ENCODE measurements at regions not wholly inside any gene's neighbourhood (a gene's known extent, or its start where the extent isn't known, plus 50 kb on each side); places are given as distances from the start of the nearest gene placed in this dataset.

DNA sequence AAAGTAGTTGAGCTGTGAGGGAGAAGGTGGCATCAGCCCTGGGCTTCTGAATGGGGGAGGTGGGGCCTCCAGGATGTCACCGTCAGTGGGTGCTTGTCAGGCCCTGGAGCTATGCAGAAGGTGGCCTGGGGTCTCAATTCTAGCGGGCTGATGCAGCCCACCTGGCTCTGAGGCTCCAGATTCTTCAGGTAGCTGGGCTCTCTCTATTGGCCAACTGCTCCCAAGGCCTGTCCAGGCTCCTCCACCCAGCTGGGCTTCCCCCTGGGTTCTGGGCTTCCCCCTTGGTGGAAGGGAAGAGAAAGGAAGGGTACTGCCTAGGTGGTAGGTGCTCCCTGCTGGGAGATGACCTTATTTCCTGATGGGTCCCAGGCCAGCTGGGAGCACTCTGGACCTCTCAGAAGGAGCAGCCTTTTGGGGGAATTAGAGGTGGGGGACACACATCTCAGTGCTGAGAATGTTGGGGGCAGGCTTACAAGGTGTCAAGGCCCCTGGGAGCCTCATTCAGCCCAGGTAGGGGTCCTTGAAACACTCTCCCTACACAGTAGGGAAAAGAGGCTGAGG, 1728.3 kb downstream of the TP53TG3F start:
- POLR2A ChIA-PET: no interaction called here
- no peak for DNase-seq (ENCODE audit: extremely low spot score)
- TF ChIP-seq L3MBTL2 (conservative IDR thresholded peaks at IDR 0.05) (no peak), NFRKB (IDR thresholded peaks at IDR 0.05) (no peak), SP1 (IDR thresholded peaks at IDR 0.05) (no peak), HDGF (IDR thresholded peaks at IDR 0.05; ENCODE audit: borderline replicate concordance) (no peak)
- CTCF ChIA-PET: no interaction called here

DNA sequence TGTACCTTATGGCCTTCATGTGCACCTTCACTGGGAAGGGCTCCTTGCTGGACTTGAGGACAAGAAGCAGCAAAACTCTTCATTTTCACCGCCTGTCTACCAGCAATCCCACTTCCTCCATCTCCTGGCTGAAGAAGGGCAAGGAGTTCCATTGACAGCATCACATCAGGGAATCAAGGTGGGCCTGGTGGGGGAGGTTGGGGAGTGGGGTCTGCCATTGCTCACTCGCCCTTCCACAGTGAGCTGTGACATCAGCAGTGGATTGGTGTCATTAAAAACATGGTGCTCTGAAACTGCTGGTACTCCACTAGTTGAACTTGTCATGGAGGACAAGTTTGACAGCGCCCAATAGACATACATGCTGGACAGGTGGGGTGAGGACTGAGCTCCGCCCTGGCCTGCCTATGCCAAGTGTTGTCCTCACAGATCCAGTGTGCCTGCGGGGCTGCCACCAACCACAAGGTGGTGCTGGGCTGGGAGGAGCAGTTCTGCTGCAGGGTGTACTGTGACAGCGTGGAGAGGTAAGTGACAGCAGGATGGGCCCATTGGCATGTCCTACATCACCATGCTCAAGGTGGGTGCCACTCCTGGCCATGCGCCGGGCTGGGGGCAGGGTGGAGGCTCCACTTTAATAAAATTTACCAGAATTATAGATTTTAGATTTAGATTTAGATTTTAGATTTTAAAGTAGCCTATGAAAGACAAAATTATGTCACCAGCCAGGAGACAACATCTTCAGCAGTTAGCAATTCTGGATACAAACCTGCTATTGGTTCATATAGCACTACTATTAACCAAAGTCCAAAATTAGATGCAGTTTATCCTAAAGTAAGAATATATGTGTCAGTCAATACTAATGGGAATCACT, 1729.1 kb downstream of the TP53TG3F start:
- no peak for DNase-seq (ENCODE audit: extremely low spot score)
- CTCF ChIA-PET: no interaction called here
- POLR2A ChIA-PET: no interaction called here
- no peak for TF ChIP-seq ELF4 (IDR thresholded peaks at IDR 0.05)
- TF ChIP-seq L3MBTL2 (conservative IDR thresholded peaks at IDR 0.05): no peak
- no peak for TF ChIP-seq NFRKB (IDR thresholded peaks at IDR 0.05)
- TF ChIP-seq ARNT (IDR thresholded peaks at IDR 0.05): no peak

DNA sequence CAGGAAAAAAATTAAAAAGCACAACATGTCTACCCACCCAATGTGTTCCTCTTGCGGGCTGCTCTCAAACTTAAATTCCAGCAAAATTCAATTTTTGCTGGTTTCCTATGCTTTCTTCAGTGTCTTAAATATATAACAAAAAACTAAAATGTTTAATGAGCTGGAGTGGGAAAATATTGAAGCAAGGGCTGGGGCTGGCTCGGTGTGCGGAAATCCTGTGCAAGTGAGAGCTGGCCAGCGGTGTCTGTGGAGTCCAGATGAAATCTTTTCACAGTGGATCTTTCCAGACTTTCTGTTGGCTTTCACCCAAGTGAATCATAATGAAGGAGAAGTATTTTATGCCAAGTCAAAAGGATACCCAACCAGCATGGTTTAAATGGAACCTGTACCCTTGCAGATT, 1733.6 kb downstream of the TP53TG3F start:
- TF ChIP-seq HDGF (IDR thresholded peaks at IDR 0.05; ENCODE audit: borderline replicate concordance): no peak
- TF ChIP-seq BHLHE40 (IDR thresholded peaks at IDR 0.05; ENCODE audit: borderline replicate concordance): no peak
- no peak for TF ChIP-seq ARNT (IDR thresholded peaks at IDR 0.05)
- TF ChIP-seq CTBP1 (IDR thresholded peaks at IDR 0.05; ENCODE audit: borderline replicate concordance): no peak
- TF ChIP-seq, protein P1, sequence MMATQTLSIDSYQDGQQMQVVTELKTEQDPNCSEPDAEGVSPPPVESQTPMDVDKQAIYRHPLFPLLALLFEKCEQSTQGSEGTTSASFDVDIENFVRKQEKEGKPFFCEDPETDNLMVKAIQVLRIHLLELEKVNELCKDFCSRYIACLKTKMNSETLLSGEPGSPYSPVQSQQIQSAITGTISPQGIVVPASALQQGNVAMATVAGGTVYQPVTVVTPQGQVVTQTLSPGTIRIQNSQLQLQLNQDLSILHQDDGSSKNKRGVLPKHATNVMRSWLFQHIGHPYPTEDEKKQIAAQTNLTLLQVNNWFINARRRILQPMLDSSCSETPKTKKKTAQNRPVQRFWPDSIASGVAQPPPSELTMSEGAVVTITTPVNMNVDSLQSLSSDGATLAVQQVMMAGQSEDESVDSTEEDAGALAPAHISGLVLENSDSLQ (IDR thresholded peaks at IDR 0.05): no peak
- no peak for TF ChIP-seq NFRKB (IDR thresholded peaks at IDR 0.05)
- ChIA-PET POLR2A (no interaction called here), CTCF (no interaction called here)
- no peak for DNase-seq (ENCODE audit: extremely low spot score)

DNA sequence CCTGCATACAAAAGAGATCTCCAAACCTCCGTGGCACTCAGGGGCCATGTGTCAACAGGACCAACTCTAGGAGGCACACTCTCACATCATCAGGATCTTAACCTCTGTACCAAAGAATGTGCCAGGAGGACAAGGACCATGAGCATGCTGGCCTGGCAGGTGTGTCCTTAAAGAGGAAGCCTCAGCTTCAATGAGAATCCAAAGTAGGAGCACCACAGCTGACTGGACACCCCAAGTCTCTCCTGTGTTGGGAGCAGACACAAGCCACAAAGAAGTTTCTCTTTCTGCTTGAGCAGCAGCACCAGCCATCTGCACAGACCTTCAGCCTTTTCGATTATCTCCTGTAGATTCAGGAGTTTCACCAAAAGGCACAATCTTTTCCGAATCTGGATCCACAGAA, 1734.5 kb downstream of the TP53TG3F start:
- DNase-seq (ENCODE audit: extremely low spot score): no peak
- ChIA-PET CTCF (no interaction called here), POLR2A (no interaction called here)
- TF ChIP-seq HDGF (IDR thresholded peaks at IDR 0.05; ENCODE audit: borderline replicate concordance) (no peak), ARNT (IDR thresholded peaks at IDR 0.05) (no peak)

DNA sequence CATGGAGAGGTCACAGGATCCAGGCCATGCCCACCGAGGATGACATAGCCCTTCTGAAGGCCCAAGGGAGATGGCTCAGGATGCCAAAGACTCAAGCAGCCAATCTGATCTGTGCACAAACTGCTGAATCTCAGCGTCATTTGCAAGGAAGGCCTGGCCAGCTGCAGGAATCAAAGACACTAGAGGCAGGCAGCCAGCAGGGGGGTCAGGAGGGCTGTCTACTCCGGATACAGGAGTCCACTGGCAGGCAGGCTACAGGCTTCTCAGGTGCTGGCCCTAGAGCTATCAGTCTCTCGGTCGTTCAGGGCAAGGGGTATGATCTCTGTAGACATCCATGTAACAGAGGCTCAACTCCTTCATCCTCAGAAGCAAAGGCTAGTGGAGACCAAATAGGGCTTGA, 1735.3 kb downstream of the TP53TG3F start:
- no peak for DNase-seq (ENCODE audit: extremely low spot score)
- POLR2A ChIA-PET: no interaction called here
- CTCF ChIA-PET: no interaction called here
- TF ChIP-seq FOXA1 (IDR thresholded peaks at IDR 0.05) (no peak), FOXM1 (IDR thresholded peaks at IDR 0.05; ENCODE audit: borderline replicate concordance) (no peak), L3MBTL2 (conservative IDR thresholded peaks at IDR 0.05) (no peak), HDGF (IDR thresholded peaks at IDR 0.05; ENCODE audit: borderline replicate concordance) (no peak), SP1 (IDR thresholded peaks at IDR 0.05) (no peak), SUZ12 (IDR thresholded peaks at IDR 0.05) (no peak), BHLHE40 (IDR thresholded peaks at IDR 0.05; ENCODE audit: borderline replicate concordance) (no peak), ZNF384 (IDR thresholded peaks at IDR 0.05) (no peak), FOXK2 (IDR thresholded peaks at IDR 0.05) (no peak), NFRKB (IDR thresholded peaks at IDR 0.05) (no peak), ELF4 (IDR thresholded peaks at IDR 0.05) (no peak), LEF1 (IDR thresholded peaks at IDR 0.05; ENCODE audit: borderline replicate concordance) (no peak), ARNT (IDR thresholded peaks at IDR 0.05) (no peak), TARDBP (IDR thresholded peaks at IDR 0.05) (no peak), CTBP1 (IDR thresholded peaks at IDR 0.05; ENCODE audit: borderline replicate concordance) (no peak)
- TF ChIP-seq, protein P1 (IDR thresholded peaks at IDR 0.05): no peak

DNA sequence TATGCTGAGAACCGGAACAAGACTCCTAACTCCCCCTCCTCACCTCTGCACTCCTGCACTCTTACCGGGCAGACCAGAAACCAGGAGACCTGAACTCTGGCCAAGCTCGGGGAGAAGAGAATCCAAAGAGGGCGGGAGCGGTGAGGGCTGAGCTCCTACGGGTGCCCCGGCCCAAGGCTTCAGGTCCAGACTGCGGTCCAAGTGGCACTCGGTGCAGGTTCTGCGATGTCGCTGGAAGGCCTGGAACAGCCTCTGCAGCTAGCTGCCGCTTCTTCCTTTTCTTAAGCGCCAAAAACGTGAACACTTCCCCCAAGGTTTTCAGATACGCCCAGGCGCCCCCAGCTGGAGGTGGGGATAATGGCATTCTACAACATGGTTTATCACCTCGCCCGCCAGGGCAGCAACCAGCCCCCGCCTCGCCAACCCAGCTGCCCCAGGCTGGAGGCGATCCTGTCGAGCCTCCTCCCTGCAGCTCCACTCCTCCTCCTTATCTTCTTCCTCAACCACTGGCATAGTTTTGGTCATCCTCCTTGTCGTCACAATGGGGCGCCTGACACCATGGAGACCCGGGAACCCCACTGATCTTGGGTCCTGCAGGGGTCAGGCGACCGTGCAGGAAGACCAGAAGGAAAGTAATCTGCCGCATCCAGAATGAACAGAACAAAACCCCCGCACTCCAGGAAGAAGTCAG, 1735.9 kb downstream of the TP53TG3F start:
- no peak for DNase-seq (ENCODE audit: extremely low spot score)
- ChIA-PET CTCF (no interaction called here), POLR2A (no interaction called here)
- no peak for TF ChIP-seq SP1 (IDR thresholded peaks at IDR 0.05)
- TF ChIP-seq FOXA1 (IDR thresholded peaks at IDR 0.05): no peak
- no peak for TF ChIP-seq FOXK2 (IDR thresholded peaks at IDR 0.05)
- TF ChIP-seq BHLHE40 (IDR thresholded peaks at IDR 0.05; ENCODE audit: borderline replicate concordance): no peak
- TF ChIP-seq FOXM1 (IDR thresholded peaks at IDR 0.05; ENCODE audit: borderline replicate concordance): no peak
- TF ChIP-seq L3MBTL2 (conservative IDR thresholded peaks at IDR 0.05): no peak
- TF ChIP-seq SUZ12 (IDR thresholded peaks at IDR 0.05): no peak
- TF ChIP-seq ARNT (IDR thresholded peaks at IDR 0.05): no peak
- no peak for TF ChIP-seq CTBP1 (IDR thresholded peaks at IDR 0.05; ENCODE audit: borderline replicate concordance)
- no peak for TF ChIP-seq ZNF384 (IDR thresholded peaks at IDR 0.05)
- TF ChIP-seq LEF1 (IDR thresholded peaks at IDR 0.05; ENCODE audit: borderline replicate concordance): no peak
- TF ChIP-seq, protein P1 (IDR thresholded peaks at IDR 0.05): no peak
- no peak for TF ChIP-seq ELF4 (IDR thresholded peaks at IDR 0.05)
- no peak for TF ChIP-seq HDGF (IDR thresholded peaks at IDR 0.05; ENCODE audit: borderline replicate concordance)
- no peak for TF ChIP-seq NFRKB (IDR thresholded peaks at IDR 0.05)
- no peak for TF ChIP-seq TARDBP (IDR thresholded peaks at IDR 0.05)

All from HEK293T (cell line).